ENCODE measurements at regions not wholly inside any gene's neighbourhood (a gene's known extent, or its start where the extent isn't known, plus 50 kb on each side); places are given as distances from the start of the nearest gene placed in this dataset.

DNA sequence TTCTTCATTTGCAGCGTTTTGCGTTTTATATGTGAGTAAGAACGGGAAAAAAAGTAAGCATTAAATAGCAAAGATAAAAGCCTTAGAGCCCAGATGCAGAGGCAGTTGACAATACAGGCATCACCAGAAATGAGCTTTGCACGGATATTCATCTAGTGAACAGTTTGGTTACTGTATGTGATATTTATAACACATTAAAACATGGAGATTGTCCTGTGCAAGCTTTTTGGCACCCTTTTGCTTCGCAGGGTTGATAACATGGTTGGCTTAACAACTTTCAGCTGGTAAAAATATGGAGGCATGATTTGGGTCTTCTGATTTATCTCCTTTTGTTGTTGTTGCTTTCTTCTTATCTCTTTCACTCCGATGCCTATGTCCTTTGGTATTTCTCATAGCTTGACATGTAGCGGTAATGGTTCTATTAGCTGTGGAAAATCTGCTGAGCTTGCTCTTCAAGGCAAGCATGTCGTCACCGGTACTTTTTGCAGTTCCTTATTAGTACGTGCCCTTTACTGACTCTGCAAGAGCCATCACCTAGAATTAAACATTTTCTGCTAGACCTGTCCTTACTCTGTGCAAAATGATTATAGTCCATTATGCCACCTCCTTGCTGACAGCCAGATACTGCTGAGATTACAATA lies 102.9 kb downstream of the PCDH7 start:
- no peak for DNase-seq
- Histone ChIP-seq H3K4me1 (ENCODE audit: control extremely low read depth in 1 of 4, control insufficient read depth in 4 of 4, insufficient read depth in 4 of 4, low read length in 3 of 4) (no peaks in the 10 kb centered on the region), H3K4me3 (ENCODE audit: control insufficient read depth in 1 of 7, extremely low read depth in 1 of 7, insufficient read depth in 4 of 7, low read depth in 2 of 7, low read length in 6 of 7) (no peak overlapping the region), H3K9me3 (ENCODE audit: control extremely low read depth in 1 of 5, control insufficient read depth in 4 of 5, insufficient read depth in 2 of 5, low read depth in 1 of 5, low read length in 4 of 5) (no peaks in the 10 kb centered on the region), H3K36me3 (ENCODE audit: control insufficient read depth in 4 of 4, insufficient read depth in 4 of 4, low read length in 3 of 4) (no peaks in the 10 kb centered on the region), H3K27me3 (replicated peaks in 2 of 5; ENCODE audit: control insufficient read depth in 4 of 5, insufficient read depth in 5 of 5, low read length in 4 of 5) (no peaks in the 10 kb centered on the region), H3K27ac (ENCODE audit: insufficient read depth in 1 of 2, low read depth in 1 of 2, low read length in 2 of 2, poor library complexity in 1 of 2, severe bottlenecking in 2 of 2) (no peak overlapping the region)
- CTCF ChIA-PET: no interaction called here
- POLR2A ChIA-PET: no interaction called here
- WGBS (ENCODE audit: insufficient coverage): 92% methylated on average over 7 of the region's 10 CpGs

DNA sequence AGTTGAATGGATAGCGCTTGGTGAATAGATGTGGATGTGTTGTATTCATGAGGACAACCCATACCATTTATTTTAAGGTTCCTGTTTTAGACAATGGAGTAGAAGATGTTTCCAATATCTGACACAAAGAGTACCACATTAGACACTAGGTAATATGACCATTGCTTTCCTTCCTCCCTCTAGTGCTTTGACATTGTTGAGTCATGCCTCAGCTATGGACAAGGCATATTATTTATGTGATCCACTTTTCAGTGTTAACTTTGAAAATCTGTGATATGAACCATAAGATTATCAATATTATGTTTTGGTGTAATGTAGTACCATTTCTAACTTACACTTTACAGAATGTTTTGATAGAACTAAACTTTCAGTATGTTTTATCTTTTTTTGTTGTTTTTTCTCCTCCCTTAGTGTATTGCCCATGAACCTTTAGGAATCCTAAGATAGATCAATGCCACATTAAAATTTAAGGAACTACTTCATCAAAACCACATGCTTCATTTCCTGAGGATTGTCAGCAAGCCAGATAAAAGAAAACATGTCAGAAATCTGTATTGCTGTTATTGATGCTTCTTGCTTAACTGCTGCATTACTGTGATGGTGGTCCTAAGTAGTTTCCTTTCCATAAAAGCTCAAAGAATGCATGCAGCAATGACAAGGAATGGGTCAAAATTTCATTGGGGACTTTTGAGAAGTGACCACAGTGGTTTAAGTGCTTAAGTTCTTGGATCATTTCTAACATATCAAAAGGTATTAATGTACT lies 105.0 kb downstream of the PCDH7 start:
- no peaks in the 10 kb centered on the region for H3K9me3 ChIP-seq (ENCODE audit: control extremely low read depth in 1 of 5, control insufficient read depth in 4 of 5, insufficient read depth in 2 of 5, low read depth in 1 of 5, low read length in 4 of 5)
- H3K4me1 ChIP-seq (ENCODE audit: control extremely low read depth in 1 of 4, control insufficient read depth in 4 of 4, insufficient read depth in 4 of 4, low read length in 3 of 4): no peaks in the 10 kb centered on the region
- no peaks in the 10 kb centered on the region for H3K36me3 ChIP-seq (ENCODE audit: control insufficient read depth in 4 of 4, insufficient read depth in 4 of 4, low read length in 3 of 4)
- DNase-seq: no peak
- ChIA-PET POLR2A (no interaction called here), CTCF (no interaction called here)
- no peak overlapping the region for H3K4me3 ChIP-seq (ENCODE audit: control insufficient read depth in 1 of 7, extremely low read depth in 1 of 7, insufficient read depth in 4 of 7, low read depth in 2 of 7, low read length in 6 of 7)
- H3K27me3 ChIP-seq (replicated peaks in 2 of 5; ENCODE audit: control insufficient read depth in 4 of 5, insufficient read depth in 5 of 5, low read length in 4 of 5): no peaks in the 10 kb centered on the region
- WGBS (ENCODE audit: insufficient coverage): no CpG with 5 or more reads among the region's 1 CpG
- no peak overlapping the region for H3K27ac ChIP-seq (ENCODE audit: insufficient read depth in 1 of 2, low read depth in 1 of 2, low read length in 2 of 2, poor library complexity in 1 of 2, severe bottlenecking in 2 of 2)

DNA sequence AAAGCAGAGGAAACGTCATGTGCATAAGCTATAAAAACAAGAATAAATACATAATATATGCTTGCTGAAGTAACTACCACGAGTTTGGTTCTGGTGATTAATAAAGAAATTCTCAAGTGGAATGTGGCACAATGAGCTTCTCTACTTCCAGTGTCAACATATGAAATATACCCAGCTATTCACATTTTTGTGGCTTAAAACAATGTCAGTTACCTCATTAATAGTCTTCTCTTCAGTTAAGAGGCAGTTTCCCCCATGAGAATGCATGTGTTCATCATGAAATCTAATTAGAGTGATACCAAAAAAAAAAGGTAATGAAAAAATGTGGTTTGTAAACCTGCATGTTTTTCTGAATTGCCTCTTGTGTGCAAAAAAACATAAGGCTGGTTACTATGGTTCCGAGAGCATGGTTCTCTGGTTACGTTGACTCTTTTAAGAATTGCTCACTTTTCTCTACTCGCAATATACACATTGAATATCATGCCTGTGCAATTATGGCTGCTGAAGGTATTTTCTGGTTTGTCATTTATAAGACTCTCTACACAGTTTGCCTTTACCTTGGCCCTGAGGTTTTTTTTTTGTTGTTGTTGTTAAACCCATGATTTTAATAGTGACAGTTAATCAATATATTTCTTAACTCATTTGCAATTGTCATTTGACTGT lies 108.2 kb downstream of the PCDH7 start:
- no peak overlapping the region for H3K27ac ChIP-seq (ENCODE audit: insufficient read depth in 1 of 2, low read depth in 1 of 2, low read length in 2 of 2, poor library complexity in 1 of 2, severe bottlenecking in 2 of 2)
- ChIA-PET POLR2A (no interaction called here), CTCF (no interaction called here)
- H3K36me3 ChIP-seq (ENCODE audit: control insufficient read depth in 4 of 4, insufficient read depth in 4 of 4, low read length in 3 of 4): no peaks in the 10 kb centered on the region
- H3K4me3 ChIP-seq (ENCODE audit: control insufficient read depth in 1 of 7, extremely low read depth in 1 of 7, insufficient read depth in 4 of 7, low read depth in 2 of 7, low read length in 6 of 7): no peak overlapping the region
- WGBS (ENCODE audit: insufficient coverage): no CpG with 5 or more reads among the region's 5 CpGs
- H3K4me1 ChIP-seq (ENCODE audit: control extremely low read depth in 1 of 4, control insufficient read depth in 4 of 4, insufficient read depth in 4 of 4, low read length in 3 of 4): no peaks in the 10 kb centered on the region
- DNase-seq: no peak
- H3K9me3 ChIP-seq (ENCODE audit: control extremely low read depth in 1 of 5, control insufficient read depth in 4 of 5, insufficient read depth in 2 of 5, low read depth in 1 of 5, low read length in 4 of 5): no peaks in the 10 kb centered on the region
- no peaks in the 10 kb centered on the region for H3K27me3 ChIP-seq (replicated peaks in 2 of 5; ENCODE audit: control insufficient read depth in 4 of 5, insufficient read depth in 5 of 5, low read length in 4 of 5)

DNA sequence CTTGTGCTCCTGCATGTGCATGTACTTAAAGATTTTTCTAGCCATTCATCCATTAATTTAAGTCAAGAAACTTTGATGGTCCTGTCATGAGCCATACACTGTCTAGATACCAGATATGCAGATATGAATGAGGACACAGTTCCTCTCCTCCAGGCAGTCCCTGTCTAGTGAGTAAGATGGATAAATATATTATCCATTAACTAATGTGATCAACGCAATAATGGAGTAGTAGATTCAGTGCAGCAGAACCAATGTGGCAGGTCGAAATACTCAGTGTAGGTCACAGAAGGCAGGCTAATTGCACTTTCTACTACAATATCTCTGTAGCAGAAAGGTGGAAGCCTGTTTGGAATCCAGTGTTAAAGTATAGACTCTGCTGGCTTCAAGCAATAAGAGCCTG lies 112.5 kb downstream of the PCDH7 start:
- POLR2A ChIA-PET: no interaction called here
- CTCF ChIA-PET: no interaction called here
- DNase-seq: no peak
- Histone ChIP-seq H3K9me3 (ENCODE audit: control extremely low read depth in 1 of 5, control insufficient read depth in 4 of 5, insufficient read depth in 2 of 5, low read depth in 1 of 5, low read length in 4 of 5) (no peaks in the 10 kb centered on the region), H3K4me1 (ENCODE audit: control extremely low read depth in 1 of 4, control insufficient read depth in 4 of 4, insufficient read depth in 4 of 4, low read length in 3 of 4) (no peaks in the 10 kb centered on the region), H3K27ac (ENCODE audit: insufficient read depth in 1 of 2, low read depth in 1 of 2, low read length in 2 of 2, poor library complexity in 1 of 2, severe bottlenecking in 2 of 2) (no peak overlapping the region), H3K4me3 (ENCODE audit: control insufficient read depth in 1 of 7, extremely low read depth in 1 of 7, insufficient read depth in 4 of 7, low read depth in 2 of 7, low read length in 6 of 7) (no peak overlapping the region), H3K27me3 (replicated peaks in 2 of 5; ENCODE audit: control insufficient read depth in 4 of 5, insufficient read depth in 5 of 5, low read length in 4 of 5) (peaks cover 0 to 2% (median 0%) of the 10 kb centered on the region in 5 experiments), H3K36me3 (ENCODE audit: control insufficient read depth in 4 of 4, insufficient read depth in 4 of 4, low read length in 3 of 4) (no peaks in the 10 kb centered on the region)
- 100% methylated on average over 1 of the region's 2 CpGs for WGBS (ENCODE audit: insufficient coverage)

DNA sequence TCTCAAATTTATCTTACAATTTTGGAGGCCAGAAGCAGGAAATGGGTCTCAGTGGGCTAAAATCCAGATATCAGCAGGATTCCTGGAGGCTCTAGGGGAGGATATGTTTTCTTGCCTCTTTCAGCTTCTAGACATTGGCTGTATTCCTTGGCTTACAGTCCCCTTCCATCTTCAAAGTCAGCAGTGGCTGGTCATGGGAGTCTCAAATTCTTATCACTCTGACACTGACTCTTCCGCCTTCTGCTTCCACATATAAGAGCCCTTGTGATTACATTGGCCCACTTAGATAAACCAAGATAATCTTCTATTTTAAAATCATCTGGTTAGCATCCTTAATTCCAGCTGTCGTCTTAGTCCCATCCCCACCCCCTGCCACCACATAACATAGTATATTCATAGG lies 113.0 kb downstream of the PCDH7 start:
- no peak for DNase-seq
- CTCF ChIA-PET: no interaction called here
- H3K27ac ChIP-seq (ENCODE audit: insufficient read depth in 1 of 2, low read depth in 1 of 2, low read length in 2 of 2, poor library complexity in 1 of 2, severe bottlenecking in 2 of 2): no peak overlapping the region

DNA sequence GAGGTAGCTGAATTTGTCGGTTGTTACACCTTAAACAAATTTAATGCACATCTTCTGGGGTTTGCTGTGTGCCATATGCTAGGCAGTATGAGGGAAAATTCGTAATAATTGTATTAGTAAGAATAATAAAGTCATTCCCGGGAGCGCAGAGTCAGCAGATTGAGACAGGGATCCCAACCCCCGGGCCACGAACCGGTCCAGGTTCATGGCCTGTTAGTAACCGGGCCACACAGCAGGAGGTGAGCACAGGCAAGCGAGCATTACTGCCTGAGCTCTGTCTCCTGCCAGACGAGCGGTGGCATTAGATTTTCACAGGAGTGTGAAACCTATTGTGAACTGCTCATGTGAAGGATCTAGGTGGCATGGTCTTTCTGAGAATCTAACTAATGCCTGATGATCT lies 114.9 kb downstream of the PCDH7 start:
- CTCF ChIA-PET: no interaction called here
- Histone ChIP-seq H3K4me1 (ENCODE audit: control extremely low read depth in 1 of 4, control insufficient read depth in 4 of 4, insufficient read depth in 4 of 4, low read length in 3 of 4) (peaks cover 0 to 3% (median under 1%) of the 10 kb centered on the region in 4 experiments), H3K36me3 (ENCODE audit: control insufficient read depth in 4 of 4, insufficient read depth in 4 of 4, low read length in 3 of 4) (no peaks in the 10 kb centered on the region), H3K27me3 (replicated peaks in 2 of 5; ENCODE audit: control insufficient read depth in 4 of 5, insufficient read depth in 5 of 5, low read length in 4 of 5) (peaks cover 0 to 2% (median 0%) of the 10 kb centered on the region in 5 experiments), H3K27ac (ENCODE audit: insufficient read depth in 1 of 2, low read depth in 1 of 2, low read length in 2 of 2, poor library complexity in 1 of 2, severe bottlenecking in 2 of 2) (no peak overlapping the region), H3K4me3 (ENCODE audit: control insufficient read depth in 1 of 7, extremely low read depth in 1 of 7, insufficient read depth in 4 of 7, low read depth in 2 of 7, low read length in 6 of 7) (no peak overlapping the region), H3K9me3 (ENCODE audit: control extremely low read depth in 1 of 5, control insufficient read depth in 4 of 5, insufficient read depth in 2 of 5, low read depth in 1 of 5, low read length in 4 of 5) (no peaks in the 10 kb centered on the region)
- DNase-seq: no peak
- WGBS (ENCODE audit: insufficient coverage): over 99% methylated on average over 9 of the region's 11 CpGs
- POLR2A ChIA-PET: no interaction called here

More for the DNA sequence above, 113.0 kb downstream of the PCDH7 start:
- no peaks in the 10 kb centered on the region for H3K4me1 ChIP-seq (ENCODE audit: control extremely low read depth in 1 of 4, control insufficient read depth in 4 of 4, insufficient read depth in 4 of 4, low read length in 3 of 4)
- H3K4me3 ChIP-seq (ENCODE audit: control insufficient read depth in 1 of 7, extremely low read depth in 1 of 7, insufficient read depth in 4 of 7, low read depth in 2 of 7, low read length in 6 of 7): no peak overlapping the region
- no peaks in the 10 kb centered on the region for H3K36me3 ChIP-seq (ENCODE audit: control insufficient read depth in 4 of 4, insufficient read depth in 4 of 4, low read length in 3 of 4)
- H3K9me3 ChIP-seq (ENCODE audit: control extremely low read depth in 1 of 5, control insufficient read depth in 4 of 5, insufficient read depth in 2 of 5, low read depth in 1 of 5, low read length in 4 of 5): no peaks in the 10 kb centered on the region
- peaks cover 0 to 2% (median 0%) of the 10 kb centered on the region in 5 experiments for H3K27me3 ChIP-seq (replicated peaks in 2 of 5; ENCODE audit: control insufficient read depth in 4 of 5, insufficient read depth in 5 of 5, low read length in 4 of 5)
- 88% methylated on average over 1 of the region's 2 CpGs for WGBS (ENCODE audit: insufficient coverage)
- POLR2A ChIA-PET: no interaction called here

DNA sequence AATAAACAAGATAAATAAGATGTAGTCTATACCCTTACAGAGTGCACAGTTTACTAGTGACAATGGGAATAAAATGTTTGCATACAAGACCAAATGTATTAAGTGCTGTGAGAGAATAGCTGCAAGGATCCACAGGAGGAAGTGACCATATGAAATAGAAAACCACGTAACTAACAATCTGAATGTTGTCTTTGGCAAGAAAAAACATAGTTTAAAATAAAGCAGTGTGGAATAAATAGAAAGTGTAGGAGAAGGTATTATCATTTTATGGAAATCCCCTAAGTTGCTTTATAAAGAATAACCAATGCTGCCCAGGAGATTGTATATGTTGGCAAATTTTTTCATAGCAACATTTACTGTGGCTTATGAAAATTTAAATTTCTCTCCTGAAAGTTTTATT lies 116.1 kb downstream of the PCDH7 start:
- Histone ChIP-seq H3K27ac (ENCODE audit: insufficient read depth in 1 of 2, low read depth in 1 of 2, low read length in 2 of 2, poor library complexity in 1 of 2, severe bottlenecking in 2 of 2) (no peak overlapping the region), H3K36me3 (ENCODE audit: control insufficient read depth in 4 of 4, insufficient read depth in 4 of 4, low read length in 3 of 4) (no peaks in the 10 kb centered on the region), H3K9me3 (ENCODE audit: control extremely low read depth in 1 of 5, control insufficient read depth in 4 of 5, insufficient read depth in 2 of 5, low read depth in 1 of 5, low read length in 4 of 5) (no peaks in the 10 kb centered on the region), H3K27me3 (replicated peaks in 2 of 5; ENCODE audit: control insufficient read depth in 4 of 5, insufficient read depth in 5 of 5, low read length in 4 of 5) (peaks cover 0 to 2% (median 0%) of the 10 kb centered on the region in 5 experiments), H3K4me3 (ENCODE audit: control insufficient read depth in 1 of 7, extremely low read depth in 1 of 7, insufficient read depth in 4 of 7, low read depth in 2 of 7, low read length in 6 of 7) (no peak overlapping the region), H3K4me1 (ENCODE audit: control extremely low read depth in 1 of 4, control insufficient read depth in 4 of 4, insufficient read depth in 4 of 4, low read length in 3 of 4) (peaks cover 0 to 5% (median 1%) of the 10 kb centered on the region in 4 experiments)
- no CpG with 5 or more reads among the region's 1 CpG for WGBS (ENCODE audit: insufficient coverage)
- ChIA-PET POLR2A (no interaction called here), CTCF (no interaction called here)
- no peak for DNase-seq

Measured in common myeloid progenitor, CD34-positive (primary cell).